Tibial artery (tissue), 4 donors: ENCODE measurements at regions not wholly inside any gene's neighbourhood (a gene's known extent, or its start where the extent isn't known, plus 50 kb on each side); places are given as distances from the start of the nearest gene placed in this dataset.

Experiments used
- DNase-seq, 2 donors: peaks; one replicate each; pipeline ENCODE4 v3.0.0-alpha.2; 2019
- H3K27ac ChIP-seq, 2 donors: fragments of 200-600 bp; sonication (generic) in 1 of 2; 1 replicate in 1 of 2; 2 replicates in 1 of 2; pipeline ENCODE4 v1.5.1; 2018 to 2019; ENCODE audit warnings: mild to moderate bottlenecking in 1 of 2
- H3K27me3 ChIP-seq, 2 donors: fragments of 200-600 bp; sonication (generic) in 1 of 2; one replicate each; pipeline versions ENCODE4 v1.5.1 to v1.6.0; 2016 to 2019
- H3K36me3 ChIP-seq, 3 donors: fragments of 200-600 bp; sonication (generic) in 2 of 3; one replicate each; pipeline ENCODE4 v1.5.1; 2016 to 2019; ENCODE audit warnings: mild to moderate bottlenecking in 2 of 3
- H3K4me1 ChIP-seq, 4 donors: fragments of 200-600 bp; sonication (generic) in 2 of 4; 1 replicate in 3 of 4; 2 replicates in 1 of 4; pipeline ENCODE4 v1.5.1; 2016 to 2019
- H3K4me3 ChIP-seq, 2 donors: fragments of 200-600 bp; sonication (generic) in 1 of 2; 1 replicate in 1 of 2; 2 replicates in 1 of 2; pipeline ENCODE4 v1.5.1; 2018 to 2019; ENCODE audit warnings: mild to moderate bottlenecking in 2 of 2
- H3K9me3 ChIP-seq, 3 donors: fragments of 200-600 bp; sonication (generic) in 1 of 3; one replicate each; pipeline ENCODE4 v1.5.1; 2016 to 2019
- CTCF ChIP-seq, 2 experiments: fragments of 200-600 bp in 1 of 2; fragments of 450-650 bp in 1 of 2; IDR thresholded peaks; one replicate each; pipeline ENCODE4 v1.5.1; 2017 to 2019; ENCODE audit warnings: antibody characterized with exemption in 2 of 2, mild to moderate bottlenecking in 1 of 2, moderate library complexity in 1 of 2
- intact Hi-C: fragments of 100-400 bp; cut with DNase I; formaldehyde crosslinking; loops from one replicate; pipeline ENCODE4 v1.15.0; 2023; ENCODE audit warnings: low total_unique reads

- H3K27me3 ChIP-seq: no peaks in the 10 kb centered on the region
- no peak for TF ChIP-seq CTCF (IDR thresholded peaks at IDR 0.05)
- no peak for DNase-seq
These were observed 86.6 kb upstream of the FRMD6 start for GRCh38 chr14:51564986-51565604.

GRCh38 chr14:51566831-51567582 is 84.7 kb upstream of the FRMD6 start:
- H3K4me1 ChIP-seq: peaks cover 0 to 15% (median 0%) of the 10 kb centered on the region in 4 donors
- H3K27ac ChIP-seq: no peak overlapping the region
- H3K36me3 ChIP-seq: no peaks in the 10 kb centered on the region
- TF ChIP-seq CTCF (IDR thresholded peaks at IDR 0.05): no peak
- H3K9me3 ChIP-seq: no peaks in the 10 kb centered on the region
- intact Hi-C loops: no loop called here
- no peak for DNase-seq
- no peaks in the 10 kb centered on the region for H3K27me3 ChIP-seq
- no peak overlapping the region for H3K4me3 ChIP-seq

More at GRCh38 chr14:51564986-51565604, 86.6 kb upstream of the FRMD6 start:
- peaks cover 0 to 15% (median 0%) of the 10 kb centered on the region in 4 donors for H3K4me1 ChIP-seq
- no peak overlapping the region for H3K27ac ChIP-seq
- no peaks in the 10 kb centered on the region for H3K9me3 ChIP-seq
- no peak overlapping the region for H3K4me3 ChIP-seq
- H3K36me3 ChIP-seq: no peaks in the 10 kb centered on the region
- intact Hi-C loops: no loop called here

- TF ChIP-seq CTCF (IDR thresholded peaks at IDR 0.05): no peak
- DNase-seq: no peak
- intact Hi-C loops: no loop called here
- Histone ChIP-seq H3K27ac (no peak overlapping the region), H3K4me1 (peaks cover 0 to 15% (median 0%) of the 10 kb centered on the region in 4 donors), H3K36me3 (no peaks in the 10 kb centered on the region), H3K4me3 (no peak overlapping the region), H3K27me3 (no peaks in the 10 kb centered on the region), H3K9me3 (no peaks in the 10 kb centered on the region)
These were observed 83.3 kb upstream of the FRMD6 start for GRCh38 chr14:51568366-51568765.

- intact Hi-C loops: no loop called here
- H3K4me3 ChIP-seq: no peak overlapping the region
These were observed 78.1 kb upstream of the FRMD6 start for GRCh38 chr14:51573607-51574006.

GRCh38 chr14:51574009-51574408 is 77.7 kb upstream of the FRMD6 start:
- no peak for TF ChIP-seq CTCF (IDR thresholded peaks at IDR 0.05)
- intact Hi-C loops: no loop called here
- H3K4me3 ChIP-seq: no peak overlapping the region
- H3K9me3 ChIP-seq: no peaks in the 10 kb centered on the region
- H3K4me1 ChIP-seq: peaks cover 0 to 1% (median 0%) of the 10 kb centered on the region in 4 donors
- H3K27me3 ChIP-seq: no peaks in the 10 kb centered on the region
- DNase-seq: no peak
- H3K36me3 ChIP-seq: no peaks in the 10 kb centered on the region
- no peak overlapping the region for H3K27ac ChIP-seq

More at GRCh38 chr14:51573607-51574006, 78.1 kb upstream of the FRMD6 start:
- Histone ChIP-seq H3K36me3 (no peaks in the 10 kb centered on the region), H3K9me3 (no peaks in the 10 kb centered on the region), H3K4me1 (peaks cover 0 to 4% (median 0%) of the 10 kb centered on the region in 4 donors), H3K27ac (no peak overlapping the region), H3K27me3 (no peaks in the 10 kb centered on the region)
- TF ChIP-seq CTCF (IDR thresholded peaks at IDR 0.05): no peak
- no peak for DNase-seq
